ENCODE measurements at regions not wholly inside any gene's neighbourhood (a gene's known extent, or its start where the extent isn't known, plus 50 kb on each side); places are given as distances from the start of the nearest gene placed in this dataset.
"Not testable (repeated sequence)": the region's sequence is repeated elsewhere in the genome, so short reads cannot be mapped to it uniquely, and the experiment has no call there.

DNA sequence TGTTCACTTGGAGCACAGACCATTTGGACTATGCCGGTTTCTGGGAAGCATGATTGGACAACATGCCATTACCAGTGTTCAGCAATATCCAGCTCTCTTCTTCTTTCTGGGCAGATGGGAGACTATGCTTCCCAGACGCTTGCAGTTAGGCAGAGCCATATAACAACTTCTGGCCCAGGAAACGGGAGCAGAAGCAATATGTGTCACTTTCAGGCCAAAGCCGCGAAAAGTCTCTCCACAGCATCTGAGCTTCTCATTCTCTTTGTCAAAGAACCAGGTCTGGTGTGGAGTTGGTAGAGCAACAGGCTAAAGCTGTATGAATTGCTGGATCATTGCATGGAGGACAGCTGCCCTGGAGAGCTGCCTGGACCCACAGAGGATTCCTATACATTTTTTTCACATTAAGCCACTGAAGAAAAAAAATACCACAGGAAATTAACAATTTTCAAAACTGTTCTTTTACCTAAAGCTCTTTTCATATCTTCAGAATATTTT, 131.4 kb upstream of the FRG1 start:
- no peak for DNase-seq (ENCODE audit: low read depth, low spot score)

DNA sequence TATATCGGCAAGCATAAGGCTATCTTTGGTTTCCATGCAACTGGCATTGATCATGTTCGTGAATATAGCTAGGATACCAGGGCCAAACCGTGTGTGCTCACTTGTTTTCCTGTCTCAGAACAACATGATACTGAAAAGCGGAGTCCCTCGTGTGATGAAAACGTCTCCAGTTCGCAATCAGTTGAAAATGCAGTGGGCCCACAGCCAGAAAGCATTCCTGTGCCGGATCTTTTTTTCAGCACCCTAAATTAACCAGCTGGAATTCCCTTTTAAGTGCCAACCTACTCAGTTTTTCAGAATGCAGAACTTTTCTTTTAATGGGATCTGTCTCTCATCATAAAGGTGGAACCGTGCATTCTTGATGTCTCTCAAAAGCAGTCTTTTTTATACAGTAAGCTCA, 130.8 kb upstream of the FRG1 start:
- no peak for DNase-seq (ENCODE audit: low read depth, low spot score)

DNA sequence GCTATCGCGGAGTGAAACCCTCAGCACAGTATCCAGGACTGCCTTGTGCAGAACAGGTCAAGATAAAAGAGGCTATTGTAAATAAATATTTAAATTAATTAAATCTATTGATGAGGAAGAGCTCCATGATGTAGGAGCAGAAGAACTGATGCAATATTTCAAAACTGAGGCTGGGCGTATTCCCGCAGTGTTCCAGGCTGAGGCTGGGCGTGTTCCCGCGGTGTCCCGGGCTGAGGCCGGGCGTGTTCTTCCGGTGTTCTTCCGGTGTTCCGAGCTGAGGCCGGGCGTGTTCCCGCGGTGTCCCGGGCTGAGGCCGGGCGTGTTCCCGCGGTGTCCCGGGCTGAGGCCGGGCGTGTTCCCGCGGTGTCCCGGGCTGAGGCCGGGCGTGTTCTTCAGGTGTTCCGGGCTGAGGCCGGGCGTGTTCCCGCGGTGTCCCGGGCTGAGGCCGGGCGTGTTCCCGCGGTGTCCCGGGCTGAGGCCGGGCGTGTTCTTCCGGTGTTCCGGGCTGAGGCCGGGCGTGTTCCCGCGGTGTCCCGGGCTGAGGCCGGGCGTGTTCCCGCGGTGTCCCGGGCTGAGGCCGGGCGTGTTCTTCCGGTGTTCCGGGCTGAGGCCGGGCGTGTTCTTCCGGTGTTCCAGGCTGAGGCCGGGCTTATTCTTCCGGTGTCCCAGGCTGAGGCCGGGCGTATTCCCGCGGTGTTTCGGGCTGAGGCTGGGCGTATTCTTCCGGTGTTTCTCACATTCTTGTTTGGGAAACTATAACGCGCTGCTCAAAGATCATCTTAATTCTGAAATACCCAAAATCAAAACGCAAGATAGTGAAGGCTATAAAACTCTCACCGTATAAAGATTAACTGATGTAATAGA, 130.1 kb upstream of the FRG1 start:
- not testable (repeated sequence) for DNase-seq (ENCODE audit: low read depth, low spot score)

GRCh38 chr4:189815404-189816192, 125.1 kb upstream of the FRG1 start:
- DNase-seq (ENCODE audit: low read depth, low spot score), result no peak

- no peak for DNase-seq (ENCODE audit: low read depth, low spot score)
Observed at GRCh38 chr4:189822326-189822725, 118.3 kb upstream of the FRG1 start.

DNA sequence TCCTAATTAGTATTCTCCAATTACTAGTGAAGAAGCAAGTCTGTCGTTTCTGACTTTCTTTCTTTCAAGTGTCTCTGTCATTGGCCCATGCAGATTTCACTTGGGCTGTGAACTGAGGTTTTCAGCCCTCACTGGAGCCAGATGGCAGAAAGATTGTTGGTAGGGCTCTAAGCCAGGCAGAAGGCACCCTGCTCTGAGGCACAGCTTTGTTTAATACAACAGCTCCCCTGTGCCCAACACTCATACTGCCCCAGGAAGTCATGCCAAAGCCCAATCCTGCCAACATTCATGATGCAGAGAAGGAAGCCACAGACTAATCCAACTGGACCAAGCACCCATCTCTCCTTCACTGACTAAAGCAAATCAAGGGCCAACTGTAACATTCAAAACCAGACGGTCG, 117.1 kb upstream of the FRG1 start:
- DNase-seq (ENCODE audit: low read depth, low spot score), result no peak

DNA sequence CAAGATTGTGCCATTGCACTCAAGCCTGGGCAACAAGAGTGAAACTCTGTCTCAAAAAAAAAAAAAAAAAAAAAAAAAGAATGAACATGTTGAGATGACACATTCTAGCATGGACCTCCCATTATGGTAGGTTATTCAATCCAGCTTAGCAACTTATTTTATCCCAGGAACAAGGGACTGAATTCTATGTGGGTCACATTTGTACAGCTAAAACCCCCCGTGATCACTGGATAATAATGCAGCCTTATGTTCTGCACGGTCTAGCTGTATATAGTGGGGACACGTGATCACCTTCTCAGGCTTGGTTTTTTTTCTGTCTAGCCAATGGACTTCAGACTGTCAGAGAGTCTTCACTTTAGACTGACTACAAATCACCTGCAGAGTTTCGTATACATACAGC, 115.2 kb upstream of the FRG1 start:
- no peak for DNase-seq (ENCODE audit: low read depth, low spot score)

DNA sequence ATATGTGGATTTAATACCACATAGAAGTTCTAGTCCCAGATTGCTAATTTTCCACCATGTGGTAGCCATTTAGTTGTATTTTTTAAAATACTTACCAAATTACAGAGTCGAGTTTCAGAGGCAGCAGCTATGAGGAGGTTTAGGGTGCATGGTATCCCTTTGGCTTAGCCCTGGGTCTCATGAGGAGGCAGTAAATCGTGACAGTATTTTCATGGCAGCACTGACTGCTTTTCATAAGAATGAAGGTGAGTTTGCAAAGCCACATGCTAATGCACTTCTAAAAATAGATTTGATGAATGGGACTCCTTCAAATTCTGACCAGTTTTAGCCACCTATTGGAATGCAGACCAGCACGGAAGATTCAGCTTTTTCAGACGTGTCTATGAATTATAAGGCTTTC, 114.0 kb upstream of the FRG1 start:
- no peak for DNase-seq (ENCODE audit: low read depth, low spot score)

DNA sequence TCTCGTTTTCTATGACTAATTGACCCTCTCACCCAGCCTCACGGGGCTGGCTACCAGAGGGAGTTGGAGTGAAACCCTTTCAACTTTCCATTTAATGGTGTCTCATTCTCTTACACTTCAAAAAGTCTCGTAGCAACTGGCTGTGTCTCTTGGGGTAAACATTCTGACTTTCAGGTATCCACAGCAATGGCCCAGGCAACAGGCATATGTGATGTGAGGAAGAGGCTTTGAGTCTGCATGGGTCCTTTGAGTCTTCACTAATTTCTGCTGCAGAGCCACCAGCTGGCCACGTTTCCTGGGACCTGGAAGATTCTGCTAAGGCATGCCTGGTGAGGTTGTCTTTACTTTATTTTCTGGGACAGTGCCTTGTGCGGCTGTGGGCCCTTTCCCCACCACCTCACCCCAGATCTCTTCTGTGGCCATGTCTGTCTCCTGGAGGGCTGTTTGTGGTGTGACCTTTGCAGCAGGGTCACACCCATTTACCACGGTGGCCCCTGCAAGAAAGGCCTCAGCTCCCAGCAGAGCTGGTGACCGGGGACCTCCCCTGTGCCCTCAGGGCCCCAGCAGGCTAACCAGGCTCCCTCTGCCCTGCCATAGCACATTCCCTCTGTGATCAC, 112.5 kb upstream of the FRG1 start:
- peak; percentile 5 for DNase-seq (ENCODE audit: low read depth, low spot score)

DNA sequence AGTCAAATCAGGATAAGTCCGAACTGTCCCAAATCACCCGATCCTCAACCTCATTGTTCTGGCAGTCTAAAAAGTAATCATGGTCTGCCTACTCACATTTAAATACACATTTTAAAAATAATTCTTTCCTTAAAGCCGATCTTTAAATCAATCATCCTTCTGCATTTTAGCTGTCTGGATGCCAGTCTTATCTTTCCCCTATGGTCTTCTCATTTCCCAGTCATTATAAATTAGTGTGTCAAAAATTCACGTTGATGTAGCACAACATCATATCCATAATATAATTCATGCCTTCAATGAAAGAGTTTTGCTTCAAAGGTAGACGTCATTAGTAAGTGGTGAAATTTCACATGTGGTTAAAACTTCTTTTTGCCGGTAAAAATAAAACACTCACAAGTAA, 108.1 kb upstream of the FRG1 start:
- DNase-seq (ENCODE audit: low read depth, low spot score), result no peak

DNA sequence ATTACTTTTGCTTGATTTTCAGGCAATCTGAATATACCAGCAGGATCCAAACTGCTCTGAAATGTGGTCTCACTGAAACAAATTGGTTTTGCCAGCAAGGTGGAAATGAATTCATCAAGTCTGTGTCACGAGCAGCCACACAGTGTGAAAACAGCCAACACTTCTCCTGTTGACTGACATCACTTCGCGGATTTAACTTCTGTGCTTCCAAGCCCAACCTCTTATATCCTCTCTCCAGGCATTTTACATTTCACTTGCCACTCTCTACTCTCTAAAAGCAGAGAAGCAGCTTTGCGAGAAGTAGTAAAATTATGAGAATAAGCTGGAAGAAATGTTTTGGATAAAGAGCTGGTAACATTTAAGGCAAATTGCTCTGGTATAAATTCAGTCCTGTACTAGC, 106.1 kb upstream of the FRG1 start:
- no peak for DNase-seq (ENCODE audit: low read depth, low spot score)

- no peak for DNase-seq (ENCODE audit: low read depth, low spot score)
Observed at GRCh38 chr4:189835505-189835904, 105.2 kb upstream of the FRG1 start.

GRCh38 chr4:189837471-189837870, 103.2 kb upstream of the FRG1 start:
- no peak for DNase-seq (ENCODE audit: low read depth, low spot score)

GRCh38 chr4:189838821-189839497, 101.7 kb upstream of the FRG1 start:
- no peak for DNase-seq (ENCODE audit: low read depth, low spot score)

DNA sequence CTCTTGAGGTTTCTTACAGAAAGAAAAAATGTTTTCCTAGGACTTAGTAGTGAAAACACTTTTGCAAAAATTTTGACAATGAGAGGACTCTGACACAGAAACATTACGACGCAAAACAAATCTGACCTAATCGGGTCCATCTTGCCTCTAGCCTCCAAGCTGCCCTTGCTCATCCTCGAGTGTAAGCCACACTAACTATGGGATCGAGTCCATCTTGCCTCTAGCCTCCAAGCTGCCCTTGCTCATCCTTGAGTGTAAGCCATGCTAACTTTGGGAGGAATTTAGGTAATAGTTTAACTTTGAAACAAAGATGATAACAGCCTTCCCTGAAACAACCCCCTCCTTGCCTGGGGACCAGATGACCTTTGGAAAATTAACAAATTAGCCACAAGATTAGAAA, 100.3 kb upstream of the FRG1 start:
- no peak for DNase-seq (ENCODE audit: low read depth, low spot score)

- DNase-seq (ENCODE audit: low read depth, low spot score), result no peak
Observed at GRCh38 chr4:189843413-189844009, 97.2 kb upstream of the FRG1 start.

GRCh38 chr4:189845145-189845846, 95.4 kb upstream of the FRG1 start:
- DNase-seq (ENCODE audit: low read depth, low spot score), result no peak

- DNase-seq (ENCODE audit: low read depth, low spot score), result not testable (repeated sequence)
Observed at GRCh38 chr4:189846094-189846493, 94.6 kb upstream of the FRG1 start.

GRCh38 chr4:189846608-189847007, 94.1 kb upstream of the FRG1 start:
- DNase-seq (ENCODE audit: low read depth, low spot score), result not testable (repeated sequence)

DNA sequence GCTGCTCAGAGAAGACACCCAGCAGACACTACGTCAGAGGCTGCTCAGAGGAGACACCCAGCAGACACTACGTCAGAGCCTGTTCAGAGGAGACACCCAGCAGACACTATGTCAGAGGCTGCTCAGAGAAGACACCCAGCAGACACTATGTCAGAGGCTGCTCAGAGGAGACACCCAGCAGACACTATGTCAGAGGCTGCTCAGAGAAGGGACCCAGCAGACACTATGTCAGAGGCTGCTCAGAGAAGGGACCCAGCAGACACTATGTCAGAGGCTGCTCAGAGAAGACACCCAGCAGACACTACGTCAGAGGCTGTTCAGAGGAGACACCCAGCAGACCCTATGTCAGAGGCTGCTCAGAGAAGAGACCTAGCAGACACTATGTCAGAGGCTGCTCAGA, 92.0 kb upstream of the FRG1 start:
- not testable (repeated sequence) for DNase-seq (ENCODE audit: low read depth, low spot score)

All from ELF-1 (cell line).